Osteocyte (in vitro differentiated cells): ENCODE measurements at regions not wholly inside any gene's neighbourhood (a gene's known extent, or its start where the extent isn't known, plus 50 kb on each side); places are given as distances from the start of the nearest gene placed in this dataset.

Experiments used
- DNase-seq: peaks from one replicate; pipeline ENCODE4 v3.0.0; 2021; ENCODE audit warnings: mixed read lengths; ENCODE audit not compliant: unreplicated experiment; ENCODE audit errors: extremely low spot score
- H3K27ac Mint-ChIP-seq: one replicate; pipeline ENCODE4 v1.8.0; 2021; ENCODE audit warnings: mild to moderate bottlenecking, mixed read lengths; ENCODE audit not compliant: unreplicated experiment
- H3K27me3 Mint-ChIP-seq: one replicate; pipeline ENCODE4 v1.8.0; 2021; ENCODE audit warnings: mixed read lengths; ENCODE audit not compliant: unreplicated experiment
- H3K36me3 Mint-ChIP-seq: one replicate; pipeline ENCODE4 v1.8.0; 2021; ENCODE audit warnings: mixed read lengths; ENCODE audit not compliant: unreplicated experiment
- H3K4me1 Mint-ChIP-seq: one replicate; pipeline ENCODE4 v1.8.0; 2021; ENCODE audit warnings: mixed read lengths; ENCODE audit not compliant: unreplicated experiment
- H3K4me3 Mint-ChIP-seq: one replicate; pipeline ENCODE4 v1.8.0; 2021; ENCODE audit warnings: mild to moderate bottlenecking, moderate library complexity, mixed read lengths; ENCODE audit not compliant: unreplicated experiment
- H3K9me3 Mint-ChIP-seq: one replicate; pipeline ENCODE4 v1.8.0; 2021; ENCODE audit warnings: mixed read lengths; ENCODE audit not compliant: unreplicated experiment
- TF ChIP-seq, protein P1 (sequence below): fragments of 200-600 bp; sonication (generic); IDR thresholded peaks from 2 replicates; pipeline ENCODE4 v1.5.0; 2021; ENCODE audit warnings: antibody characterized with exemption, mild to moderate bottlenecking, moderate library complexity

DNA sequence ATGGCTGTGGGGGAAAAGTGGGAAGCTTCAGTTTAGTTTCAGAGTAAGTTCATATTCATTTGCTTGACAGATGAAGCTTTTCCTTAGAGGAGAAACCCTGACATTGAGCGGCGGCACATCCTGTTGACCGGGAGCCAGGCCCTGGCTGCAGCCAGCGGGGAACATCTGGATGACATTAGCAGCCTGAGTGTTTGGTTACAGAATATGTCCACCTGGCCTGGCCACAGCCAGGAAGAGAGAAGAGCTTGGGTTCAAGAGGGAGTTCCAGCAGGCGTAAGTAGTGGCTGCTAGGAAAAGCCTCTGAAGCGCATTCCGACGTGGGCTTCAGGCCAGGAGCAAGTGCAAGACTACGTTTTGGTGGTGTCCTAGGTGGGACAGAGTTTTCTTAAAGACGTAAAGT, 144.9 kb upstream of the MYCN start:
- peaks cover 42% of the 10 kb centered on the region for H3K27me3 Mint-ChIP-seq
- DNase-seq, result no peak
- H3K27ac Mint-ChIP-seq, result no peak overlapping the region
- no peaks in the 10 kb centered on the region for H3K36me3 Mint-ChIP-seq
- H3K9me3 Mint-ChIP-seq, result no peaks in the 10 kb centered on the region
- TF ChIP-seq, protein P1, sequence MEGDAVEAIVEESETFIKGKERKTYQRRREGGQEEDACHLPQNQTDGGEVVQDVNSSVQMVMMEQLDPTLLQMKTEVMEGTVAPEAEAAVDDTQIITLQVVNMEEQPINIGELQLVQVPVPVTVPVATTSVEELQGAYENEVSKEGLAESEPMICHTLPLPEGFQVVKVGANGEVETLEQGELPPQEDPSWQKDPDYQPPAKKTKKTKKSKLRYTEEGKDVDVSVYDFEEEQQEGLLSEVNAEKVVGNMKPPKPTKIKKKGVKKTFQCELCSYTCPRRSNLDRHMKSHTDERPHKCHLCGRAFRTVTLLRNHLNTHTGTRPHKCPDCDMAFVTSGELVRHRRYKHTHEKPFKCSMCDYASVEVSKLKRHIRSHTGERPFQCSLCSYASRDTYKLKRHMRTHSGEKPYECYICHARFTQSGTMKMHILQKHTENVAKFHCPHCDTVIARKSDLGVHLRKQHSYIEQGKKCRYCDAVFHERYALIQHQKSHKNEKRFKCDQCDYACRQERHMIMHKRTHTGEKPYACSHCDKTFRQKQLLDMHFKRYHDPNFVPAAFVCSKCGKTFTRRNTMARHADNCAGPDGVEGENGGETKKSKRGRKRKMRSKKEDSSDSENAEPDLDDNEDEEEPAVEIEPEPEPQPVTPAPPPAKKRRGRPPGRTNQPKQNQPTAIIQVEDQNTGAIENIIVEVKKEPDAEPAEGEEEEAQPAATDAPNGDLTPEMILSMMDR, result no peak
- no peaks in the 10 kb centered on the region for H3K4me1 Mint-ChIP-seq
- no peak overlapping the region for H3K4me3 Mint-ChIP-seq

DNA sequence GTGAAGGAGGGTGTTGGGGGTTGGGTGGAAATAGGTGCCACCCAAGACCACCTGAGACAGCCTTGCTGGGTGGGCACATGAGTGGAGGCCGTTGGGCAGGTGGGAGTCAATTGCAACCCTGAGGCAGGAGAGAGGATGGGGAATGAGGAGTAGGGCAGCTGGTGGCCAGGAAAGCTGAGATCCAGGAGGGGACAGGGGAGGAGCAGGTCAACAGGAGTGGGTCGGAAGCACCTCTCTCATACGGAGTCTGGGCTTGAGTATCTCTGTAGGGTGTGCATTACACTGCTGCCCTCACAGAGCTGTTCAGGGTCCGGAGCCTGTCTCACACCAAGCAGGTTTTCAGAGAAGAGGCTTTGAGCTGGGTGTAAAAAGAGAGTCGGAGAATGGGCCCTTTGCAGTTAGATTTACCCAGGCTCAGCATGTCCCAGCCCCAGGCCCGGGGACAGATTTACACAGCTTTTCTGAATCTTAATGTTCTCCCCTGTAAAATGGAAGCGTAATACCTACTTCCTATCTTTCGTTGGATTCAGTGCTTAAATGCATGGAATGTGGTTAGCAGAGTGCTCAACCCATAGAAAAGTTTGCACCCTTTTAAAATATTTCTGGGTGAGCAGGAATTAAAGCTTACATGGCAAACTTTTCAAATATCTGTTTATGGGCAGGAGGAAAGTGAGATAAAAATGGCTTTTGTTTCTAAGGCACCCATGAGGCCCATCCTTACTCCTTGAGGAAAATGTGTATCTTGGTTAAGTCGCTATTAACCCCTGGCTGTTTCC, 144.0 kb upstream of the MYCN start:
- Mint-ChIP-seq H3K27me3 (peaks cover 42% of the 10 kb centered on the region), H3K27ac (no peak overlapping the region), H3K36me3 (no peaks in the 10 kb centered on the region), H3K4me1 (no peaks in the 10 kb centered on the region), H3K4me3 (no peak overlapping the region), H3K9me3 (no peaks in the 10 kb centered on the region)
- TF ChIP-seq, protein P1, result no peak
- no peak for DNase-seq

DNA sequence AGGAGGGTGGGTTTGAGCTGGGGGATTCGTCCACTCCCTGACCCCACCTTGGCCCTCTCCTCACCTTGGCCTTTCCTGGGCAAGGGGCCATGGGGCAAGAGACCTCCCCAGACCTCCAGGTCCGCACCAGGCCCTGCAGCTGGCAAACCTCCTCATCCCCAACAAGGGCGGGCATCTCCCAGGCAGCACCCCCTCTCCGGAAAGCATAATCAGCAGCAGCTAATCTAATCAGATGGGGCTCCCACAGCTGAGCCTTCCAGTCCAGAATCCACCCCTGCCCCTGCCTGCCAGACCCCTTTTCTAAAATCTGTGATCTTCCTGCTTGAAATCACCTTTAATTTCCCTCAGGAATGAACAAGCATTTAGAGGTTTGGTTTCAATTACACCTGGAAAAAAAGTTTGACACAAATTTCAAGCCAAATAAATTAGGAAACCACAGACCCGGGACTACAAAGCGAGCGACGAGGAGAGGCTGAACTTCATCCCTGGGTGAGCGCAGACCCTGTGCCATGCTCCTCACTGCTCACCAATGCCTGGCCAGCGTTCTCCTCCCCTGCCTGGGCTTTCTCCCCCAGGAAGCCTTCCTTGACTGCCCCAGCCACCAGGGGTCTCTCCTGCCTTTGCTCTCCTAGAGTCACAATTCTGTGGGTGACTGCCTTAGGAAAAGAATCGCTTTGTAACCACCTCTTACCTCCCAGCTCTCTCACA, 143.0 kb upstream of the MYCN start:
- TF ChIP-seq, protein P1, result no peak
- H3K9me3 Mint-ChIP-seq, result no peaks in the 10 kb centered on the region
- no peaks in the 10 kb centered on the region for H3K36me3 Mint-ChIP-seq
- H3K4me3 Mint-ChIP-seq, result no peak overlapping the region
- peaks cover 42% of the 10 kb centered on the region for H3K27me3 Mint-ChIP-seq
- H3K4me1 Mint-ChIP-seq, result no peaks in the 10 kb centered on the region
- no peak for DNase-seq
- no peak overlapping the region for H3K27ac Mint-ChIP-seq

DNA sequence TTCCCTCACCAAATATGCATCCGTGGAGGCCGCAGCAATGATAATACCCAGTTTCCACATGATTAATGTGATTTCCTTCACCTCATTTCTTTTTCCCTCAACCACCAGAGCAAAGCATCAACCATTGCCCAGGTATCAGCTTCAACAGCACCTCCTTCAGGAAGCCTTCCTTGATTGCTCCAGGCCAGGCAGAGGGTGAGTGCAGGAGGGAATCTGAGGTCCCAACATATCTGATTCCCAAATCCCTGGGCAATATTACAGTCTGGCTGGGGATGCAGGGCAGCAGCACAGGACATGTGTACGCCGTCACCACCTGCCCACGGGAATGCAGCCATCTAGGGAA, 142.4 kb upstream of the MYCN start:
- Mint-ChIP-seq H3K4me3 (no peak overlapping the region), H3K27ac (no peak overlapping the region), H3K4me1 (no peaks in the 10 kb centered on the region), H3K36me3 (no peaks in the 10 kb centered on the region), H3K9me3 (no peaks in the 10 kb centered on the region), H3K27me3 (peaks cover 43% of the 10 kb centered on the region)
- DNase-seq, result no peak
- TF ChIP-seq, protein P1, result no peak

DNA sequence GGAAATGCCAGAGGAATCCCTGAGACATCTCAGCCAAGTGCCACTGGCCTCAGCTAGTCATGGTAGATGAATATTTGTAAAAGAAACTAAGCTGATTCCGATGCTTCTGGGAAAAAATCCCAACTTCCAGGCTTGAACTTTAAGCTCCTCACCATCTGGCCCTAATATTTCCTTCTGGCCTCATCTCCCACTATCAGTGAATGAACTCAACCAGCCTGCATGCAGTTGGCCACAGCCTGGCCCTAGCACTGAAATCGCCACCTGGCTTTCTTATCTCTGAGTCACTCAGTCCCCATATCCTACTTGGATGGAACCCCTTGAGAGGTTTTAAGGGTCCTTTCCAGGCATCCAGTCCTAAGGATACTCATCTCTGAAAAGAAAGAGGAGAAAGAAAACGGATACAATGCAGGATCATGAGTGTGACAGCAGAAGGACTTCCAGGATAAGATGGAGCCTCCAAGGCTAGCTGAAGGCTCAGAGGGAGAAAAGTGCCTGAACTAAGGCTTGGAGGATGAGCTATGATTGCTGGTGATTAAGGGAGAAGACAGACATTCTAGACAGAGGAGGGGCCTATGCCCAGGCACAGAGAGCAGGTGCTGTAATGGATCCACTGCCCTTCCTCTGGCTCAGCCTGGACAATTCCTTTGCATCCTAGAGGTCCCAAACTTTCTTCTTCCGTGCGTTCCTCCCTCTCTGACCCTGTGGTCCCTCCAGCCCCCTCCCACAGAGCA, 141.5 kb upstream of the MYCN start:
- Mint-ChIP-seq H3K27me3 (peaks cover 43% of the 10 kb centered on the region), H3K4me3 (no peak overlapping the region), H3K27ac (no peak overlapping the region), H3K9me3 (no peaks in the 10 kb centered on the region), H3K36me3 (no peaks in the 10 kb centered on the region), H3K4me1 (no peaks in the 10 kb centered on the region)
- no peak for DNase-seq
- TF ChIP-seq, protein P1, result no peak
